CD4-positive, CD25-positive, alpha-beta regulatory T cell (primary cell): ENCODE measurements at regions not wholly inside any gene's neighbourhood (a gene's known extent, or its start where the extent isn't known, plus 50 kb on each side); places are given as distances from the start of the nearest gene placed in this dataset.

Experiments used
- ATAC-seq, 2 donors: fragments of 150-1000 bp; cut with Tn5 transposase; one replicate each; pipeline ENCODE4 v1.10.0; 2021; ENCODE audit warnings: low read depth in 2 of 2, moderate number of reproducible peaks in 2 of 2, moderate library complexity in 1 of 2
- DNase-seq, 3 donors: peaks; one replicate each; pipeline versions ENCODE4 v3.0.0 to v3.0.0-alpha.2; 2012 to 2022; ENCODE audit warnings: mixed read lengths in 1 of 3
- H3K27ac ChIP-seq: one replicate; pipeline ENCODE4 v1.7.0; 2013; ENCODE audit warnings: mild to moderate bottlenecking, low read length; ENCODE audit not compliant: insufficient read depth, poor library complexity, severe bottlenecking
- H3K27me3 ChIP-seq: one replicate; pipeline ENCODE4 v1.7.0; 2013; ENCODE audit warnings: low read length; ENCODE audit not compliant: control insufficient read depth, insufficient read depth
- H3K36me3 ChIP-seq: one replicate; pipeline ENCODE4 v1.7.0; 2013; ENCODE audit warnings: mild to moderate bottlenecking, low read length, moderate library complexity; ENCODE audit not compliant: control insufficient read depth, insufficient read depth
- H3K4me1 ChIP-seq: 2 replicates; pipeline ENCODE4 v1.7.0; 2013; ENCODE audit warnings: mild to moderate bottlenecking, low read length; ENCODE audit not compliant: insufficient read depth, control insufficient read depth, poor library complexity, severe bottlenecking
- H3K4me3 ChIP-seq: one replicate; pipeline ENCODE4 v1.7.0; 2013; ENCODE audit warnings: low read depth, mild to moderate bottlenecking, low read length, moderate library complexity
- H3K9me3 ChIP-seq, 2 experiments: 1 replicate in 1 of 2; 2 replicates in 1 of 2; pipeline ENCODE4 v1.7.0; 2013; ENCODE audit warnings: low read length in 2 of 2, mild to moderate bottlenecking in 1 of 2, moderate library complexity in 1 of 2; ENCODE audit not compliant: control insufficient read depth in 2 of 2
- H3K27ac Mint-ChIP-seq, 3 donors: one replicate each; pipeline ENCODE4 v1.8.0; 2020 to 2022; ENCODE audit warnings: mild to moderate bottlenecking in 3 of 3, mixed read lengths in 3 of 3, moderate library complexity in 2 of 3
- H3K27me3 Mint-ChIP-seq: one replicate; pipeline ENCODE4 v1.8.0; 2022; ENCODE audit warnings: mild to moderate bottlenecking, mixed read lengths
- H3K36me3 Mint-ChIP-seq: one replicate; pipeline ENCODE4 v1.8.0; 2020; ENCODE audit warnings: mixed read lengths
- H3K4me1 Mint-ChIP-seq, 4 donors: one replicate each; pipeline ENCODE4 v1.8.0; 2020 to 2022; ENCODE audit warnings: mixed read lengths in 4 of 4, mild to moderate bottlenecking in 1 of 4
- H3K4me3 Mint-ChIP-seq, 4 donors: one replicate each; pipeline ENCODE4 v1.8.0; 2020 to 2022; ENCODE audit warnings: mild to moderate bottlenecking in 4 of 4, mixed read lengths in 4 of 4, moderate library complexity in 3 of 4
- H3K9me3 Mint-ChIP-seq, 7 donors: one replicate each; pipeline ENCODE4 v1.8.0; 2020 to 2022; ENCODE audit warnings: mixed read lengths in 7 of 7, mild to moderate bottlenecking in 3 of 7, moderate library complexity in 2 of 7

- ATAC-seq (no peak), DNase-seq (no peak)
- Histone ChIP-seq H3K36me3 (no peaks in the 10 kb centered on the region), H3K4me3 (no peak overlapping the region), H3K27ac (no peak overlapping the region), H3K4me1 (no peaks in the 10 kb centered on the region), H3K9me3 (no peaks in the 10 kb centered on the region), H3K27me3 (no peaks in the 10 kb centered on the region)
- Mint-ChIP-seq H3K4me1 (no peaks in the 10 kb centered on the region), H3K9me3 (peaks cover 1 to 14% (median 3%) of the 10 kb centered on the region in 7 donors), H3K27me3 (peaks cover 4% of the 10 kb centered on the region), H3K27ac (no peak overlapping the region), H3K4me3 (no peak overlapping the region), H3K36me3 (no peaks in the 10 kb centered on the region)
Measured at GRCh38 chr1:102627145-102627544, 481.2 kb downstream of the COL11A1 start.

- H3K27me3 ChIP-seq: no peaks in the 10 kb centered on the region
- no peaks in the 10 kb centered on the region for H3K36me3 Mint-ChIP-seq
- no peaks in the 10 kb centered on the region for H3K36me3 ChIP-seq
- DNase-seq: no peak
- H3K27me3 Mint-ChIP-seq: no peaks in the 10 kb centered on the region
- H3K4me1 ChIP-seq: no peaks in the 10 kb centered on the region
- no peak overlapping the region for H3K4me3 Mint-ChIP-seq
- H3K27ac ChIP-seq: no peak overlapping the region
- H3K27ac Mint-ChIP-seq: no peak overlapping the region
- H3K4me3 ChIP-seq: no peak overlapping the region
- H3K4me1 Mint-ChIP-seq: no peaks in the 10 kb centered on the region
- H3K9me3 ChIP-seq: no peaks in the 10 kb centered on the region
- peaks cover 4 to 20% (median 9%) of the 10 kb centered on the region in 7 donors for H3K9me3 Mint-ChIP-seq
- no peak for ATAC-seq
Measured at GRCh38 chr1:102615896-102616295, 492.4 kb downstream of the COL11A1 start.

GRCh38 chr1:102595106-102595505 lies 513.2 kb downstream of the COL11A1 start:
- H3K27ac ChIP-seq: no peak overlapping the region
- H3K9me3 ChIP-seq: peaks cover 0 to 3% of the 10 kb centered on the region in 2 experiments
- Mint-ChIP-seq H3K4me3 (no peak overlapping the region), H3K9me3 (peaks cover 0 to 7% (median 0%) of the 10 kb centered on the region in 7 donors), H3K27me3 (no peaks in the 10 kb centered on the region), H3K36me3 (no peaks in the 10 kb centered on the region), H3K4me1 (no peaks in the 10 kb centered on the region), H3K27ac (peak overlapping the region in 1 of 3 donors; percentile 18)
- H3K27me3 ChIP-seq: no peaks in the 10 kb centered on the region
- no peaks in the 10 kb centered on the region for H3K36me3 ChIP-seq
- no peak overlapping the region for H3K4me3 ChIP-seq
- H3K4me1 ChIP-seq: no peaks in the 10 kb centered on the region
- DNase-seq: no peak
- no peak for ATAC-seq

- Mint-ChIP-seq H3K36me3 (no peaks in the 10 kb centered on the region), H3K9me3 (peaks cover 0 to 7% (median 0%) of the 10 kb centered on the region in 7 donors), H3K4me1 (no peaks in the 10 kb centered on the region), H3K4me3 (no peak overlapping the region), H3K27me3 (no peaks in the 10 kb centered on the region), H3K27ac (no peak overlapping the region)
- no peak overlapping the region for H3K27ac ChIP-seq
- no peaks in the 10 kb centered on the region for H3K4me1 ChIP-seq
- DNase-seq: no peak
- H3K4me3 ChIP-seq: no peak overlapping the region
- no peaks in the 10 kb centered on the region for H3K36me3 ChIP-seq
- no peaks in the 10 kb centered on the region for H3K27me3 ChIP-seq
- H3K9me3 ChIP-seq: peaks cover 0 to 3% of the 10 kb centered on the region in 2 experiments
- no peak for ATAC-seq
Measured at GRCh38 chr1:102593276-102593675, 515.0 kb downstream of the COL11A1 start.

GRCh38 chr1:102588536-102588935 lies 519.8 kb downstream of the COL11A1 start:
- Mint-ChIP-seq H3K9me3 (peaks cover 0 to 3% (median 0%) of the 10 kb centered on the region in 7 donors), H3K4me1 (no peaks in the 10 kb centered on the region), H3K4me3 (no peak overlapping the region), H3K27me3 (no peaks in the 10 kb centered on the region), H3K36me3 (no peaks in the 10 kb centered on the region), H3K27ac (no peak overlapping the region)
- no peak for DNase-seq
- no peak overlapping the region for H3K27ac ChIP-seq
- H3K4me3 ChIP-seq: no peak overlapping the region
- no peaks in the 10 kb centered on the region for H3K27me3 ChIP-seq
- no peak for ATAC-seq
- H3K9me3 ChIP-seq: no peaks in the 10 kb centered on the region
- H3K36me3 ChIP-seq: no peaks in the 10 kb centered on the region
- H3K4me1 ChIP-seq: no peaks in the 10 kb centered on the region

- Mint-ChIP-seq H3K27me3 (no peaks in the 10 kb centered on the region), H3K27ac (no peak overlapping the region)
- ATAC-seq: no peak
Measured at GRCh38 chr1:102586022-102586421, 522.3 kb downstream of the COL11A1 start.

GRCh38 chr1:102580806-102581205 lies 527.5 kb downstream of the COL11A1 start:
- no peaks in the 10 kb centered on the region for H3K27me3 Mint-ChIP-seq
- H3K4me3 ChIP-seq: no peak overlapping the region
- H3K36me3 ChIP-seq: no peaks in the 10 kb centered on the region
- no peaks in the 10 kb centered on the region for H3K36me3 Mint-ChIP-seq
- H3K9me3 Mint-ChIP-seq: peaks cover 0 to 13% (median 0%) of the 10 kb centered on the region in 7 donors
- no peaks in the 10 kb centered on the region for H3K4me1 Mint-ChIP-seq
- DNase-seq: no peak
- H3K27me3 ChIP-seq: no peaks in the 10 kb centered on the region
- no peak overlapping the region for H3K27ac Mint-ChIP-seq
- H3K4me1 ChIP-seq: no peaks in the 10 kb centered on the region
- no peak overlapping the region for H3K27ac ChIP-seq
- no peak overlapping the region for H3K4me3 Mint-ChIP-seq
- peaks cover 0 to 6% of the 10 kb centered on the region in 2 experiments for H3K9me3 ChIP-seq
- ATAC-seq: no peak

More at GRCh38 chr1:102586022-102586421, 522.3 kb downstream of the COL11A1 start:
- H3K9me3 Mint-ChIP-seq: peaks cover 0 to 6% (median 0%) of the 10 kb centered on the region in 7 donors
- no peaks in the 10 kb centered on the region for H3K4me1 Mint-ChIP-seq
- H3K4me3 Mint-ChIP-seq: no peak overlapping the region
- H3K4me1 ChIP-seq: no peaks in the 10 kb centered on the region
- DNase-seq: no peak
- no peak overlapping the region for H3K4me3 ChIP-seq
- H3K36me3 Mint-ChIP-seq: no peaks in the 10 kb centered on the region
- no peaks in the 10 kb centered on the region for H3K27me3 ChIP-seq
- no peaks in the 10 kb centered on the region for H3K36me3 ChIP-seq
- no peak overlapping the region for H3K27ac ChIP-seq
- H3K9me3 ChIP-seq: no peaks in the 10 kb centered on the region

- Mint-ChIP-seq H3K36me3 (no peaks in the 10 kb centered on the region), H3K4me1 (no peaks in the 10 kb centered on the region), H3K9me3 (peaks cover 0 to 13% (median 2%) of the 10 kb centered on the region in 7 donors), H3K4me3 (no peak overlapping the region), H3K27me3 (no peaks in the 10 kb centered on the region), H3K27ac (no peak overlapping the region)
- H3K36me3 ChIP-seq: no peaks in the 10 kb centered on the region
- no peaks in the 10 kb centered on the region for H3K27me3 ChIP-seq
- H3K27ac ChIP-seq: no peak overlapping the region
- ATAC-seq (no peak), DNase-seq (no peak)
- peaks cover 0 to 6% of the 10 kb centered on the region in 2 experiments for H3K9me3 ChIP-seq
- H3K4me1 ChIP-seq: no peaks in the 10 kb centered on the region
- H3K4me3 ChIP-seq: no peak overlapping the region
Measured at GRCh38 chr1:102578804-102579203, 529.5 kb downstream of the COL11A1 start.
